ENCODE measurements at regions not wholly inside any gene's neighbourhood (a gene's known extent, or its start where the extent isn't known, plus 50 kb on each side); places are given as distances from the start of the nearest gene placed in this dataset.

GRCh38 chr14:98018628-98019027 is 1221.4 kb downstream of the VRK1 start:
- Histone ChIP-seq H3K36me3 (no peaks in the 10 kb centered on the region), H3K27me3 (no peaks in the 10 kb centered on the region), H3K4me1 (no peaks in the 10 kb centered on the region), H3K27ac (no peak overlapping the region), H3K9me3 (no peaks in the 10 kb centered on the region), H3K4me3 (replicated peaks in 1 of 3) (no peak overlapping the region)
- no peak for DNase-seq
- 85 to 88% methylated on average over 2 of the region's 2 CpGs for WGBS, 2 donors
- no peak for TF ChIP-seq CTCF (IDR thresholded peaks at IDR 0.05)
- no peak for TF ChIP-seq POLR2A (IDR thresholded peaks at IDR 0.05)
- intact Hi-C loops (cut with DNase I), result no loop called here

GRCh38 chr14:98022541-98023520 is 1225.6 kb downstream of the VRK1 start:
- DNase-seq, result no peak
- WGBS, 2 donors, result 51 to 52% methylated on average over 10 to 11 of the region's 11 CpGs
- Histone ChIP-seq H3K4me1 (no peaks in the 10 kb centered on the region), H3K4me3 (replicated peaks in 1 of 3) (no peak overlapping the region), H3K27me3 (no peaks in the 10 kb centered on the region), H3K27ac (no peak overlapping the region), H3K36me3 (no peaks in the 10 kb centered on the region), H3K9me3 (no peaks in the 10 kb centered on the region)
- TF ChIP-seq POLR2A (IDR thresholded peaks at IDR 0.05), result no peak
- TF ChIP-seq CTCF (IDR thresholded peaks at IDR 0.05), result no peak
- intact Hi-C loops (cut with DNase I), result no loop called here

- Histone ChIP-seq H3K4me1 (no peaks in the 10 kb centered on the region), H3K36me3 (no peaks in the 10 kb centered on the region), H3K27ac (no peak overlapping the region), H3K4me3 (replicated peaks in 1 of 3) (no peak overlapping the region), H3K9me3 (no peaks in the 10 kb centered on the region), H3K27me3 (no peaks in the 10 kb centered on the region)
- TF ChIP-seq CTCF (IDR thresholded peaks at IDR 0.05), result no peak
- TF ChIP-seq POLR2A (IDR thresholded peaks at IDR 0.05), result no peak
- WGBS, 2 donors, result 89 to 96% methylated on average over 6 of the region's 6 CpGs
- intact Hi-C loops (cut with DNase I), result no loop called here
- no peak for DNase-seq
Observed at GRCh38 chr14:98028162-98028561, 1231.0 kb downstream of the VRK1 start.

- intact Hi-C loops (cut with DNase I), result no loop called here
- 71 to 72% methylated on average over 4 of the region's 4 CpGs for WGBS, 2 donors
- H3K36me3 ChIP-seq, result no peaks in the 10 kb centered on the region
- no peaks in the 10 kb centered on the region for H3K4me1 ChIP-seq
- no peaks in the 10 kb centered on the region for H3K27me3 ChIP-seq
- H3K27ac ChIP-seq, result no peak overlapping the region
- H3K4me3 ChIP-seq (replicated peaks in 1 of 3), result no peak overlapping the region
- H3K9me3 ChIP-seq, result no peaks in the 10 kb centered on the region
- no peak for DNase-seq
- TF ChIP-seq POLR2A (IDR thresholded peaks at IDR 0.05) (no peak), CTCF (IDR thresholded peaks at IDR 0.05) (no peak)
Observed at GRCh38 chr14:98035396-98035795, 1236.6 kb downstream of the BCL11B start.

GRCh38 chr14:98037831-98038230 is 1234.2 kb downstream of the BCL11B start:
- DNase-seq, result no peak
- Histone ChIP-seq H3K27ac (no peak overlapping the region), H3K36me3 (no peaks in the 10 kb centered on the region), H3K4me3 (replicated peaks in 1 of 3) (no peak overlapping the region), H3K4me1 (no peaks in the 10 kb centered on the region), H3K9me3 (no peaks in the 10 kb centered on the region), H3K27me3 (no peaks in the 10 kb centered on the region)
- 77 to 78% methylated on average over 7 of the region's 7 CpGs for WGBS, 2 donors
- intact Hi-C loops (cut with DNase I), result no loop called here
- TF ChIP-seq CTCF (IDR thresholded peaks at IDR 0.05) (no peak), POLR2A (IDR thresholded peaks at IDR 0.05) (no peak)
